ENCODE measurements at regions not wholly inside any gene's neighbourhood (a gene's known extent, or its start where the extent isn't known, plus 50 kb on each side); places are given as distances from the start of the nearest gene placed in this dataset.

GRCh38 chr5:104569621-104570020 lies 1007.0 kb upstream of the NUDT12 start:
- TF ChIP-seq CTCF (tag by site-specific recombination; IDR thresholded peaks at IDR 0.05) (no peak), REPIN1 (tag by site-specific recombination; IDR thresholded peaks at IDR 0.05; ENCODE audit: low read depth) (no peak), TRIM28 (IDR thresholded peaks at IDR 0.05; ENCODE audit: borderline replicate concordance, low read length) (no peak), REST (tag by site-specific recombination; IDR thresholded peaks at IDR 0.05) (no peak), KLF8 (tag by site-specific recombination; IDR thresholded peaks at IDR 0.05) (no peak), ATF2 (tag by site-specific recombination; IDR thresholded peaks at IDR 0.05; ENCODE audit: low read depth) (no peak), MYNN (tag by site-specific recombination; IDR thresholded peaks at IDR 0.05; ENCODE audit: borderline replicate concordance) (no peak), ZNF768 (tag by site-specific recombination; IDR thresholded peaks at IDR 0.05) (no peak), ZBTB7A (tag by site-specific recombination; IDR thresholded peaks at IDR 0.05; ENCODE audit: low read depth) (no peak), AEBP2 (tag by site-specific recombination; IDR thresholded peaks at IDR 0.05; ENCODE audit: borderline replicate concordance) (no peak), ZNF155 (tag by site-specific recombination; IDR thresholded peaks at IDR 0.05) (no peak), IKZF3 (tag by site-specific recombination; IDR thresholded peaks at IDR 0.05) (no peak), ZNF302 (tag by site-specific recombination; IDR thresholded peaks at IDR 0.05; ENCODE audit: low read depth) (no peak)

Measured in HEK293 (cell line).